A549 (cell line): ENCODE measurements at regions not wholly inside any gene's neighbourhood (a gene's known extent, or its start where the extent isn't known, plus 50 kb on each side); places are given as distances from the start of the nearest gene placed in this dataset.

ENCODE experiments used
- EHMT2 ChIP-seq: fragments of 200-600 bp; sonication (generic); IDR thresholded peaks from 2 replicates; pipeline ENCODE4 v1.6.1; 2016; ENCODE audit warnings: antibody characterized with exemption, low read depth, mild to moderate bottlenecking, moderate library complexity
- KDM1A ChIP-seq: fragments of 200-600 bp; sonication (generic); IDR thresholded peaks from 2 replicates; pipeline ENCODE4 v1.6.1; 2016; ENCODE audit warnings: low read depth, mild to moderate bottlenecking
- MYC ChIP-seq: IDR thresholded peaks from 2 replicates; pipeline ENCODE4 v1.6.1; 2012; ENCODE audit warnings: mild to moderate bottlenecking, inconsistent platforms, low read length, improper control_type of control experiment, borderline replicate concordance
- NFE2L2 ChIP-seq: fragments of 150-350 bp; conservative IDR thresholded peaks from 2 replicates; pipeline ENCODE4 v1.6.1; 2014; ENCODE audit warnings: low read length
- PHF8 ChIP-seq: fragments of 200-600 bp; sonication (generic); IDR thresholded peaks from 2 replicates; pipeline ENCODE4 v1.6.1; 2016; ENCODE audit warnings: low read depth, mild to moderate bottlenecking, antibody characterized with exemption, moderate library complexity, borderline replicate concordance
- RAD21 ChIP-seq, 2 experiments: fragments of >200 bp in 1 of 2; sonication (Bioruptor Twin) in 1 of 2; formaldehyde crosslinking in 1 of 2; IDR thresholded peaks in 1 of 2; conservative IDR thresholded peaks in 1 of 2; 2 replicates in 1 of 2; 3 replicates in 1 of 2; pipeline ENCODE4 v1.6.1; 2012 to 2018; ENCODE audit warnings: inconsistent platforms in 1 of 2
- SMC3 ChIP-seq: fragments of >200 bp; sonication (Bioruptor Twin); formaldehyde crosslinking; IDR thresholded peaks from 3 replicates; pipeline ENCODE4 v1.6.1; 2018; ENCODE audit warnings: inconsistent platforms
- TF ChIP-seq, protein P1 (sequence below): IDR thresholded peaks from 2 replicates; pipeline ENCODE4 v1.6.1; 2012
- TF ChIP-seq, protein P2 (sequence below): fragments of >200 bp; sonication (Bioruptor Twin); formaldehyde crosslinking; IDR thresholded peaks from 3 replicates; pipeline ENCODE4 v1.5.1; 2016

DNA sequence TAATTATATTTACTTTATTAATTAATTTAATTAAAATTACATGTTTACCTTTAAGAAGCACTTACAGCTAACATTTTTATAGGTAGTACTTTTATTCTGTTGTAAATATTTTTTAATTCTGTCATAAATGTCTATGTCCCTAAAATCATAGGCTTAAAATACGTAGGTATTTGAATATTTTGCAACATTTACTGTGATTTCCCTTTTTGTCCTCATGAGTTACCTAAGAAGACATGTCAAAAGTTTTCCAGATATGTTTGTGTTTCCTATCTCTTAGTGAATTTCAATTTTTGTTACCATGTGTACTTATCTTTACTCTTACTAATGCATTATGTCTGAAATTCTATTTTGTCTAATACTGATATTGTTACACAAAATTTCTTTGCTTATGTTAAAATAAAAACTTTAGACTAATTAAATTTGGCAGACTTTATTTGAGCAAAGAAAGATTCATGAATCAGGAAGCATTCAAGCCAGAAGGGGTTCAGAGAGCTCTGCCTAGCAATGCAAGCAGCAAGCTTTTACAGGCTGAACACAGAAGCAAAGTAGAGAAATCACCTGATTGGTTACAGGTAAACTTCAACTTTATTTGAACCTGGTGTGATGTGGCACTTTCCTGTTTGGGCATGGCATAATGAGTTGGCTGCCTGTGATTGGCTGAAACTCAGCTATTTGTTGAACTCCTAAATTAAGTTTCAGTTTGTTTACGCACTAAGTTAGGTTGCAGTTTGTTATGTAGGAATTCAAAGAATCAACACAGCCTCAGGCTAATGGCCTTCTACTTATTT is 123.2 kb upstream of the TMEM170B start:
- TF ChIP-seq, protein P1, sequence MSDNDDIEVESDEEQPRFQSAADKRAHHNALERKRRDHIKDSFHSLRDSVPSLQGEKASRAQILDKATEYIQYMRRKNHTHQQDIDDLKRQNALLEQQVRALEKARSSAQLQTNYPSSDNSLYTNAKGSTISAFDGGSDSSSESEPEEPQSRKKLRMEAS: no peak
- TF ChIP-seq, protein P2, sequence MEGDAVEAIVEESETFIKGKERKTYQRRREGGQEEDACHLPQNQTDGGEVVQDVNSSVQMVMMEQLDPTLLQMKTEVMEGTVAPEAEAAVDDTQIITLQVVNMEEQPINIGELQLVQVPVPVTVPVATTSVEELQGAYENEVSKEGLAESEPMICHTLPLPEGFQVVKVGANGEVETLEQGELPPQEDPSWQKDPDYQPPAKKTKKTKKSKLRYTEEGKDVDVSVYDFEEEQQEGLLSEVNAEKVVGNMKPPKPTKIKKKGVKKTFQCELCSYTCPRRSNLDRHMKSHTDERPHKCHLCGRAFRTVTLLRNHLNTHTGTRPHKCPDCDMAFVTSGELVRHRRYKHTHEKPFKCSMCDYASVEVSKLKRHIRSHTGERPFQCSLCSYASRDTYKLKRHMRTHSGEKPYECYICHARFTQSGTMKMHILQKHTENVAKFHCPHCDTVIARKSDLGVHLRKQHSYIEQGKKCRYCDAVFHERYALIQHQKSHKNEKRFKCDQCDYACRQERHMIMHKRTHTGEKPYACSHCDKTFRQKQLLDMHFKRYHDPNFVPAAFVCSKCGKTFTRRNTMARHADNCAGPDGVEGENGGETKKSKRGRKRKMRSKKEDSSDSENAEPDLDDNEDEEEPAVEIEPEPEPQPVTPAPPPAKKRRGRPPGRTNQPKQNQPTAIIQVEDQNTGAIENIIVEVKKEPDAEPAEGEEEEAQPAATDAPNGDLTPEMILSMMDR: no peak
- TF ChIP-seq KDM1A (no peak), RAD21 (conservative IDR thresholded peaks at IDR 0.05 in 1 of 2, IDR thresholded peaks at IDR 0.05 in 1 of 2) (no peak), NFE2L2 (no peak), SMC3 (no peak), PHF8 (no peak), MYC (no peak), EHMT2 (no peak)
